Astrocyte (in vitro differentiated cells and primary cell): ENCODE measurements at regions not wholly inside any gene's neighbourhood (a gene's known extent, or its start where the extent isn't known, plus 50 kb on each side); places are given as distances from the start of the nearest gene placed in this dataset.

Experiments used
- DNase-seq: peaks from one replicate; pipeline ENCODE4 v3.0.0-alpha.2; 2010; ENCODE audit warnings: low read depth
- FAIRE-seq: peaks from 2 replicates; lab custom pipeline; 2011; peaks lifted over from hg19 to GRCh38; lab: Jason Lieb, UNC
- H2AFZ ChIP-seq: 2 replicates; pipeline ENCODE4 v1.6.0; 2012; ENCODE audit warnings: low read depth, low read length, inconsistent platforms
- H3K27ac ChIP-seq: 2 replicates; pipeline ENCODE4 v1.5.1; 2011; ENCODE audit warnings: low read depth, low read length, inconsistent platforms
- H3K27me3 ChIP-seq: 2 replicates; pipeline ENCODE4 v1.6.0; 2011; ENCODE audit warnings: low read length, inconsistent platforms; ENCODE audit not compliant: insufficient read depth
- H3K36me3 ChIP-seq: 2 replicates; pipeline ENCODE4 v1.5.1; 2011; ENCODE audit warnings: low read length, inconsistent platforms; ENCODE audit not compliant: insufficient read depth
- H3K4me1 ChIP-seq: 2 replicates; pipeline ENCODE4 v1.5.1; 2011; ENCODE audit warnings: low read length, inconsistent platforms; ENCODE audit not compliant: insufficient read depth
- H3K4me2 ChIP-seq: 2 replicates; pipeline ENCODE4 v1.6.0; 2012; ENCODE audit warnings: low read length, inconsistent platforms
- H3K4me3 ChIP-seq: 2 replicates; pipeline ENCODE4 v1.5.1; 2011; ENCODE audit warnings: low read depth, mild to moderate bottlenecking, low read length, inconsistent platforms; ENCODE audit not compliant: insufficient read depth
- H3K79me2 ChIP-seq: 2 replicates; pipeline ENCODE4 v1.6.0; 2012; ENCODE audit warnings: mild to moderate bottlenecking, low read length, inconsistent platforms; ENCODE audit not compliant: insufficient read depth
- H3K9ac ChIP-seq: 2 replicates; pipeline ENCODE4 v1.6.0; 2012; ENCODE audit warnings: mild to moderate bottlenecking, low read length, inconsistent platforms
- H3K9me3 ChIP-seq: 2 replicates; pipeline ENCODE4 v1.5.1; 2012; ENCODE audit warnings: low read depth, mild to moderate bottlenecking, low read length, inconsistent platforms; ENCODE audit not compliant: insufficient read depth
- H4K20me1 ChIP-seq: 2 replicates; pipeline ENCODE4 v1.6.0; 2012; ENCODE audit warnings: low read length, inconsistent platforms; ENCODE audit not compliant: insufficient read depth
- H3K27ac Mint-ChIP-seq: one replicate; pipeline ENCODE4 v1.8.0; 2021; ENCODE audit warnings: mild to moderate bottlenecking, mixed read lengths; ENCODE audit not compliant: unreplicated experiment
- H3K27me3 Mint-ChIP-seq: one replicate; pipeline ENCODE4 v1.8.0; 2021; ENCODE audit warnings: low read depth, mixed read lengths; ENCODE audit not compliant: unreplicated experiment
- H3K36me3 Mint-ChIP-seq: one replicate; pipeline ENCODE4 v1.8.0; 2021; ENCODE audit warnings: low read depth, mixed read lengths; ENCODE audit not compliant: unreplicated experiment
- H3K4me1 Mint-ChIP-seq: one replicate; pipeline ENCODE4 v1.8.0; 2021; ENCODE audit warnings: low read depth, mixed read lengths; ENCODE audit not compliant: unreplicated experiment
- H3K4me3 Mint-ChIP-seq: one replicate; pipeline ENCODE4 v1.8.0; 2021; ENCODE audit warnings: mild to moderate bottlenecking, moderate library complexity, mixed read lengths; ENCODE audit not compliant: unreplicated experiment
- H3K9me3 Mint-ChIP-seq: one replicate; pipeline ENCODE4 v1.8.0; 2021; ENCODE audit warnings: mild to moderate bottlenecking, mixed read lengths; ENCODE audit not compliant: unreplicated experiment
- EZH2 ChIP-seq: IDR thresholded peaks from 2 replicates; pipeline ENCODE4 v1.6.1; 2012; ENCODE audit warnings: mild to moderate bottlenecking, low read length, inconsistent platforms; ENCODE audit not compliant: insufficient read depth
- TF ChIP-seq, protein P1 (sequence below): IDR thresholded peaks from 2 replicates; pipeline ENCODE4 v1.5.1; 2011; ENCODE audit warnings: low read depth, mild to moderate bottlenecking, inconsistent platforms, low read length, moderate library complexity; ENCODE audit not compliant: insufficient read depth

DNA sequence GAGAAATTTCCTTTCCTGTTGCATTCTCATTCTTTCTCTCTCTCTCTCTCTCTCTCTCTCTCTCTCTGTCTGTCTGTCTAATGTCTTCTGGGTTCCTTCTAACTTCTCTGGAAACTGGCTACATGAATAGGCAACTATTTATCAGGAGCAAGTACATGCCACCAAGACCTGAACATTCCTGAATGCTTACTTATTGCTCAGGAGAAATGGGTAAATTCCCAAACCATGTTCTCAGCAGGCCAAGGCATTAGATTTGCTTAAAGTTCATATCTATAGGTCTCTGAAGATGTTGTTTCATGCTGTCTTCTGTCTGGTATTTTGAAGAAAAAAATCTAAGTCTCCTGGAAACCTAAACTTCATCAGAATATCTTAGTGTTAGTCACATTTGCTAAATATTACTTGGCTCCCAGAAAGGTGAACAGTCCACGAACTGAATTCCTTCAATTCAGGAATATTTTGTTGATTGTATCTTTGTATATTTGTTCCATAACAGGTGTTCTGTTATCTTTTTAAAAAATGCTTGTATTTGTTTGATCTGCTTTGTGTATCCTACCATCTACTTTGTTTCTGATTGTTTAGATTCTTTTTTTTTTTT lies 77.2 kb upstream of the FIGN start:
- FAIRE-seq, result no peak

DNA sequence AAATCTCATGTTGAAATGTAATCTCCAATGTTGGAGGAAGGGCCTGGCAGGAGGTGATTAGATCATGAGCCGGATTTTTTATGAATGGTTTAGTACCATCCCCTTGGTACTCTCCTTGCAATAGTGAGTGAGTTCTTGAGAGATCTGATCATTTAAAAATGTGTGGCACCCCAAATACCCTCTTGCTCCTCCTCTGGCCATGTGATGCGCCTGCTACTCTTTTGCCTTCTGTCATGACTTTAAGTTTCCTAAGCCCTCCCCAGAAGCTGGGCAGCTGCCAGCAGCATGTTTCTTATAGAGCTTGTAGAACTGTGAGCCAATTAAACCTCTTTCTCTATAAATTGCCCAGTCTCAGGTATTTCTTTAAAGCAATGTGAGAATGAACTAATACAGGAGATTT lies 72.6 kb upstream of the FIGN start:
- no peak overlapping the region for H3K4me3 ChIP-seq
- no peak for FAIRE-seq
- H3K9me3 ChIP-seq, result no peaks in the 10 kb centered on the region
- H3K27ac ChIP-seq, result no peak overlapping the region
- no peaks in the 10 kb centered on the region for H3K4me1 ChIP-seq
- H3K9ac ChIP-seq, result no peak overlapping the region
- no peak for DNase-seq
- Mint-ChIP-seq H3K9me3 (no peaks in the 10 kb centered on the region), H3K36me3 (no peaks in the 10 kb centered on the region), H3K4me1 (peaks cover 11% of the 10 kb centered on the region), H3K27me3 (no peaks in the 10 kb centered on the region), H3K27ac (no peak overlapping the region), H3K4me3 (no peak overlapping the region)
- no peaks in the 10 kb centered on the region for H3K36me3 ChIP-seq
- TF ChIP-seq EZH2, result no peak
- TF ChIP-seq, protein P1, sequence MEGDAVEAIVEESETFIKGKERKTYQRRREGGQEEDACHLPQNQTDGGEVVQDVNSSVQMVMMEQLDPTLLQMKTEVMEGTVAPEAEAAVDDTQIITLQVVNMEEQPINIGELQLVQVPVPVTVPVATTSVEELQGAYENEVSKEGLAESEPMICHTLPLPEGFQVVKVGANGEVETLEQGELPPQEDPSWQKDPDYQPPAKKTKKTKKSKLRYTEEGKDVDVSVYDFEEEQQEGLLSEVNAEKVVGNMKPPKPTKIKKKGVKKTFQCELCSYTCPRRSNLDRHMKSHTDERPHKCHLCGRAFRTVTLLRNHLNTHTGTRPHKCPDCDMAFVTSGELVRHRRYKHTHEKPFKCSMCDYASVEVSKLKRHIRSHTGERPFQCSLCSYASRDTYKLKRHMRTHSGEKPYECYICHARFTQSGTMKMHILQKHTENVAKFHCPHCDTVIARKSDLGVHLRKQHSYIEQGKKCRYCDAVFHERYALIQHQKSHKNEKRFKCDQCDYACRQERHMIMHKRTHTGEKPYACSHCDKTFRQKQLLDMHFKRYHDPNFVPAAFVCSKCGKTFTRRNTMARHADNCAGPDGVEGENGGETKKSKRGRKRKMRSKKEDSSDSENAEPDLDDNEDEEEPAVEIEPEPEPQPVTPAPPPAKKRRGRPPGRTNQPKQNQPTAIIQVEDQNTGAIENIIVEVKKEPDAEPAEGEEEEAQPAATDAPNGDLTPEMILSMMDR, result no peak
- no peaks in the 10 kb centered on the region for H4K20me1 ChIP-seq
- H3K27me3 ChIP-seq, result no peaks in the 10 kb centered on the region
- H2AFZ ChIP-seq, result no peak overlapping the region
- no peaks in the 10 kb centered on the region for H3K79me2 ChIP-seq
- no peak overlapping the region for H3K4me2 ChIP-seq

More for the DNA sequence above, 77.2 kb upstream of the FIGN start:
- Mint-ChIP-seq H3K27me3 (no peaks in the 10 kb centered on the region), H3K4me3 (no peak overlapping the region), H3K9me3 (peaks cover 6% of the 10 kb centered on the region), H3K27ac (peak overlapping the region; percentile 55), H3K36me3 (no peaks in the 10 kb centered on the region), H3K4me1 (peaks cover 9% of the 10 kb centered on the region)
- H3K4me1 ChIP-seq, result no peaks in the 10 kb centered on the region
- H4K20me1 ChIP-seq, result no peaks in the 10 kb centered on the region
- no peak overlapping the region for H3K27ac ChIP-seq
- H3K4me2 ChIP-seq, result no peak overlapping the region
- H3K4me3 ChIP-seq, result no peak overlapping the region
- no peak overlapping the region for H3K9ac ChIP-seq
- H3K27me3 ChIP-seq, result no peaks in the 10 kb centered on the region
- H2AFZ ChIP-seq, result no peak overlapping the region
- H3K9me3 ChIP-seq, result no peaks in the 10 kb centered on the region
- no peaks in the 10 kb centered on the region for H3K79me2 ChIP-seq
- H3K36me3 ChIP-seq, result no peaks in the 10 kb centered on the region
- DNase-seq, result peak; percentile 43
- no peak for TF ChIP-seq EZH2
- TF ChIP-seq, protein P1, result no peak

DNA sequence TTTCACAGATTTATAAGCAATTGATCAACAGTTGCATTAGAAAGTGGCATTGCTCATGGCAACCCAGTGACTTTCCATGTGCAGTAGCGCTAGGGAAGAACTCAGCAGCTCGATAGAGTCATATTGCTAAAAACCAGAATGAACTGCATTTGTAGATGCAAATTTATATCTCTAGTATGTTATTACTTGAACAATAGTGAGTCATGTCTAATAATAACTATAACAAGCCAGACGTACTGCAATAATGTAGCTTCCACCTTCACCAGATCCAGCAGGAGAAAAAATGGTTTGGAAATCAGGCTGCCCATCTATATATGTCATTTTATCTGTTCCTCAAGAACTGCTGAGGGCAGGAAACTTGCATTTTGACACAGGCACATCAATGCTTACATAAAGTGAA lies 66.5 kb upstream of the FIGN start:
- TF ChIP-seq, protein P1, result no peak
- TF ChIP-seq EZH2, result no peak
- H3K4me3 Mint-ChIP-seq, result no peak overlapping the region
- no peaks in the 10 kb centered on the region for H3K9me3 Mint-ChIP-seq
- H3K4me3 ChIP-seq, result no peak overlapping the region
- H3K4me2 ChIP-seq, result no peak overlapping the region
- no peaks in the 10 kb centered on the region for H3K36me3 ChIP-seq
- no peaks in the 10 kb centered on the region for H3K36me3 Mint-ChIP-seq
- FAIRE-seq (no peak), DNase-seq (no peak)
- H3K9ac ChIP-seq, result no peak overlapping the region
- peaks cover 7% of the 10 kb centered on the region for H3K4me1 ChIP-seq
- H3K4me1 Mint-ChIP-seq, result peaks cover 26% of the 10 kb centered on the region
- H3K27me3 Mint-ChIP-seq, result no peaks in the 10 kb centered on the region
- H3K27me3 ChIP-seq, result no peaks in the 10 kb centered on the region
- H3K27ac Mint-ChIP-seq, result no peak overlapping the region
- no peaks in the 10 kb centered on the region for H4K20me1 ChIP-seq
- no peak overlapping the region for H3K27ac ChIP-seq
- H2AFZ ChIP-seq, result no peak overlapping the region
- no peaks in the 10 kb centered on the region for H3K79me2 ChIP-seq
- no peaks in the 10 kb centered on the region for H3K9me3 ChIP-seq
